HEK293 (cell line): ENCODE measurements at regions not wholly inside any gene's neighbourhood (a gene's known extent, or its start where the extent isn't known, plus 50 kb on each side); places are given as distances from the start of the nearest gene placed in this dataset.

Experiments
- CTCF ChIA-PET: fragments of 350-600 bp; formaldehyde crosslinking; extraction: SDS; loops from one replicate; lab custom pipeline; 2021; ENCODE audit warnings: antibody characterized with exemption; lab: Yijun Ruan, JAX
- POLR2A ChIA-PET: fragments of 300-600 bp; formaldehyde crosslinking; extraction: SDS; loops from one replicate; lab custom pipeline; 2020; ENCODE audit warnings: antibody characterized with exemption, inconsistent platforms; lab: Yijun Ruan, JAX
- H3K27ac ChIP-seq: fragments of 200-500 bp; sonication (Bioruptor generic); 2 replicates; pipeline ENCODE4 v1.5.1; 2014; ENCODE audit warnings: low read depth, low read length, control low read depth, inconsistent platforms; ENCODE audit errors: extremely low read depth
- H3K36me3 ChIP-seq, 2 experiments: fragments of 200-500 bp in 1 of 2; sonication (Bioruptor generic) in 1 of 2; 1 replicate in 1 of 2; 2 replicates in 1 of 2; pipeline ENCODE4 v1.5.1; 2014 to 2017; ENCODE audit warnings: inconsistent platforms in 2 of 2, low read length in 2 of 2; ENCODE audit not compliant: control insufficient read depth in 2 of 2, insufficient read depth in 1 of 2
- H3K4me1 ChIP-seq: fragments of 200-500 bp; sonication (Bioruptor generic); 2 replicates; pipeline ENCODE4 v1.5.1; 2014; ENCODE audit warnings: mild to moderate bottlenecking, low read length, inconsistent platforms; ENCODE audit not compliant: control insufficient read depth, insufficient read depth
- H3K4me3 ChIP-seq: 2 replicates; pipeline ENCODE4 v1.5.1; 2011; ENCODE audit warnings: low read depth, mild to moderate bottlenecking, control low read depth, low read length, moderate library complexity
- H3K9me3 ChIP-seq: fragments of 200-500 bp; sonication (Bioruptor generic); 2 replicates; pipeline ENCODE4 v1.5.1; 2014; ENCODE audit warnings: low read depth, low read length, inconsistent platforms; ENCODE audit not compliant: control insufficient read depth, insufficient read depth
- AEBP2 ChIP-seq: fragments of 450-650 bp; formaldehyde crosslinking; IDR thresholded peaks from 2 replicates; pipeline ENCODE4 v1.5.1; 2016; ENCODE audit warnings: missing biosample characterization, missing genetic modification characterization, borderline replicate concordance
- GLIS2 ChIP-seq: fragments of 450-650 bp; formaldehyde crosslinking; IDR thresholded peaks from 2 replicates; pipeline ENCODE4 v1.5.1; 2016; ENCODE audit warnings: missing biosample characterization, missing genetic modification characterization
- INSM2 ChIP-seq: fragments of 450-650 bp; formaldehyde crosslinking; IDR thresholded peaks from 2 replicates; pipeline ENCODE4 v1.5.1; 2016; ENCODE audit warnings: missing biosample characterization, missing genetic modification characterization
- KLF7 ChIP-seq: fragments of 450-650 bp; formaldehyde crosslinking; IDR thresholded peaks from 2 replicates; pipeline ENCODE4 v1.5.1; 2016; ENCODE audit warnings: missing biosample characterization, missing genetic modification characterization, borderline replicate concordance
- KLF8 ChIP-seq: fragments of 450-650 bp; formaldehyde crosslinking; IDR thresholded peaks from 2 replicates; pipeline ENCODE4 v1.5.1; 2016; ENCODE audit warnings: missing biosample characterization, missing genetic modification characterization
- KLF9 ChIP-seq: fragments of 450-650 bp; formaldehyde crosslinking; IDR thresholded peaks from 2 replicates; pipeline ENCODE4 v1.5.1; 2016; ENCODE audit warnings: missing biosample characterization, missing genetic modification characterization, low read depth
- MYNN ChIP-seq: fragments of 450-650 bp; formaldehyde crosslinking; IDR thresholded peaks from 2 replicates; pipeline ENCODE4 v1.5.1; 2016; ENCODE audit warnings: missing biosample characterization, missing genetic modification characterization, borderline replicate concordance
- ZFP37 ChIP-seq: fragments of 450-650 bp; formaldehyde crosslinking; IDR thresholded peaks from 2 replicates; pipeline ENCODE4 v1.5.1; 2016; ENCODE audit warnings: missing biosample characterization, missing genetic modification characterization
- ZNF138 ChIP-seq: fragments of 450-650 bp; formaldehyde crosslinking; IDR thresholded peaks from 2 replicates; pipeline ENCODE4 v1.5.1; 2016; ENCODE audit warnings: missing biosample characterization, missing genetic modification characterization, borderline replicate concordance
- ZNF157 ChIP-seq: fragments of 450-650 bp; formaldehyde crosslinking; IDR thresholded peaks from 2 replicates; pipeline ENCODE4 v1.5.1; 2016; ENCODE audit warnings: missing biosample characterization, missing genetic modification characterization
- ZNF266 ChIP-seq: fragments of 450-650 bp; formaldehyde crosslinking; IDR thresholded peaks from 2 replicates; pipeline ENCODE4 v1.5.1; 2016; ENCODE audit warnings: missing biosample characterization, missing genetic modification characterization, low read depth
- ZNF292 ChIP-seq: fragments of 450-650 bp; formaldehyde crosslinking; IDR thresholded peaks from 2 replicates; pipeline ENCODE4 v1.5.1; 2016; ENCODE audit warnings: low read depth, missing biosample characterization, missing genetic modification characterization, borderline replicate concordance
- ZNF335 ChIP-seq: fragments of 450-650 bp; formaldehyde crosslinking; conservative IDR thresholded peaks from 2 replicates; pipeline ENCODE4 v1.5.1; 2016; ENCODE audit warnings: missing biosample characterization, missing genetic modification characterization
- ZNF366 ChIP-seq: fragments of 450-650 bp; formaldehyde crosslinking; conservative IDR thresholded peaks from 2 replicates; pipeline ENCODE4 v1.5.1; 2016; ENCODE audit warnings: missing biosample characterization, missing genetic modification characterization
- ZNF416 ChIP-seq: fragments of 450-650 bp; formaldehyde crosslinking; IDR thresholded peaks from 2 replicates; pipeline ENCODE4 v1.5.1; 2016; ENCODE audit warnings: missing biosample characterization, missing genetic modification characterization
- ZNF48 ChIP-seq: fragments of 450-650 bp; formaldehyde crosslinking; IDR thresholded peaks from 2 replicates; pipeline ENCODE4 v1.5.1; 2016; ENCODE audit warnings: missing biosample characterization, missing genetic modification characterization
- ZNF521 ChIP-seq: fragments of 450-650 bp; formaldehyde crosslinking; IDR thresholded peaks from 2 replicates; pipeline ENCODE4 v1.5.1; 2017; ENCODE audit warnings: missing biosample characterization, mild to moderate bottlenecking, missing genetic modification characterization
- ZNF544 ChIP-seq: fragments of 450-650 bp; formaldehyde crosslinking; IDR thresholded peaks from 2 replicates; pipeline ENCODE4 v1.5.0; 2017; ENCODE audit warnings: missing biosample characterization, missing genetic modification characterization
- ZNF549 ChIP-seq: fragments of 450-650 bp; IDR thresholded peaks from 2 replicates; pipeline ENCODE4 v1.5.1; 2018; ENCODE audit warnings: missing biosample characterization, missing genetic modification characterization, mild to moderate bottlenecking, inconsistent platforms, moderate library complexity
- ZNF555 ChIP-seq: fragments of 450-650 bp; formaldehyde crosslinking; conservative IDR thresholded peaks from 2 replicates; pipeline ENCODE4 v1.5.1; 2017; ENCODE audit warnings: missing biosample characterization, mild to moderate bottlenecking, missing genetic modification characterization, inconsistent platforms
- ZNF558 ChIP-seq: fragments of 450-650 bp; formaldehyde crosslinking; IDR thresholded peaks from 2 replicates; pipeline ENCODE4 v1.5.1; 2016; ENCODE audit warnings: missing biosample characterization, missing genetic modification characterization
- ZNF670 ChIP-seq: fragments of 450-650 bp; formaldehyde crosslinking; IDR thresholded peaks from 2 replicates; pipeline ENCODE4 v1.5.1; 2016; ENCODE audit warnings: missing biosample characterization, missing genetic modification characterization, low read depth
- ZNF776 ChIP-seq: fragments of 450-650 bp; formaldehyde crosslinking; IDR thresholded peaks from 2 replicates; pipeline ENCODE4 v1.5.0; 2017; ENCODE audit warnings: missing biosample characterization, missing genetic modification characterization, borderline replicate concordance
- ZSCAN23 ChIP-seq: fragments of 450-650 bp; formaldehyde crosslinking; IDR thresholded peaks from 2 replicates; pipeline ENCODE4 v1.5.1; 2016; ENCODE audit warnings: missing biosample characterization, missing genetic modification characterization

- TF ChIP-seq ZSCAN23 (tag by site-specific recombination) = no peak
Measured at GRCh38 chr13:84683448-84683847, 801.2 kb upstream of the SLITRK1 start (continued).

- ChIA-PET POLR2A (no interaction called here), CTCF (no interaction called here)
- no peaks in the 10 kb centered on the region for H3K9me3 ChIP-seq
Measured at GRCh38 chr13:84677836-84678235, 795.6 kb upstream of the SLITRK1 start.

DNA sequence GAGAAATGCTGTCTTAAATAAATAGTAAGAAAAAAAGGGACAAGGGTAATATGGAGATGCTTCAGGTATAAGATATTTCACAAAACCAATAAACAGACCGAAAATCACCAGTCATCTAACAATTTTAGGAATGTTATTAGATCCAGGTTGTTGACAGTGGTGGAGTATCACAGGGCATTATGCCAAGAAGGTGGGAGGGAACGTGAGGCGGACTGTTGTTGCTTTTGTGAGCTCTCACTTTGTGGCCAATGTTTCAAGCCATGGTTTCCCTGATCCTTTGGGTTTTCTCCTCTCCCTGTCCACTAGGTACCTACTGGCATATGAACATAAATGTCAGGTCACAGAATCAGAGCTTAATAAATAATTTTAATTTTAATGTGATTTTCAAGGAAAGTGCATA is 790.3 kb upstream of the SLITRK1 start:
- H3K4me3 ChIP-seq = no peak overlapping the region
- TF ChIP-seq ZNF48 (tag by site-specific recombination) = no peak
- no peak for TF ChIP-seq INSM2 (tag by site-specific recombination)
- TF ChIP-seq KLF8 (tag by site-specific recombination) = no peak
- no peak for TF ChIP-seq ZNF549 (tag by site-specific recombination)
- no peak for TF ChIP-seq KLF7
- no peak for TF ChIP-seq GLIS2 (tag by site-specific recombination)
- TF ChIP-seq ZNF544 (tag by site-specific recombination) = no peak
- no peak for TF ChIP-seq ZNF555 (tag by site-specific recombination)
- TF ChIP-seq MYNN (tag by site-specific recombination) = no peak
- TF ChIP-seq ZNF292 (tag by site-specific recombination) = no peak
- no peak for TF ChIP-seq ZNF157 (tag by site-specific recombination)
- no peak for TF ChIP-seq ZFP37
- TF ChIP-seq ZNF335 (tag by site-specific recombination) = no peak
- no peak for TF ChIP-seq AEBP2
- no peak overlapping the region for H3K27ac ChIP-seq
- no peaks in the 10 kb centered on the region for H3K4me1 ChIP-seq
- CTCF ChIA-PET = interaction anchor here (0.6 kb wide), 1 partner anchor 167 kb away, joined by 3 read pairs; no protein-coding TSS in a partner anchor
- POLR2A ChIA-PET = no interaction called here
- no peaks in the 10 kb centered on the region for H3K9me3 ChIP-seq
- H3K36me3 ChIP-seq = no peaks in the 10 kb centered on the region

More at GRCh38 chr13:84677836-84678235, 795.6 kb upstream of the SLITRK1 start:
- no peaks in the 10 kb centered on the region for H3K36me3 ChIP-seq
- no peak overlapping the region for H3K4me3 ChIP-seq
- no peak overlapping the region for H3K27ac ChIP-seq
- no peaks in the 10 kb centered on the region for H3K4me1 ChIP-seq
- TF ChIP-seq KLF9 (tag by site-specific recombination) = no peak
- no peak for TF ChIP-seq ZNF366 (tag by site-specific recombination)
- no peak for TF ChIP-seq ZNF521
- TF ChIP-seq ZNF138 (tag by site-specific recombination) = no peak
- TF ChIP-seq ZNF670 (tag by site-specific recombination) = no peak
- no peak for TF ChIP-seq ZNF266 (tag by site-specific recombination)
- no peak for TF ChIP-seq ZNF558
- TF ChIP-seq ZNF776 (tag by site-specific recombination) = no peak
- TF ChIP-seq ZNF416 = no peak
